Keratinocyte (primary cell): ENCODE measurements at regions not wholly inside any gene's neighbourhood (a gene's known extent, or its start where the extent isn't known, plus 50 kb on each side); places are given as distances from the start of the nearest gene placed in this dataset.

Experiments used
- DNase-seq: peaks from one replicate; pipeline ENCODE4 v3.0.0-alpha.2; 2011; ENCODE audit warnings: low read depth, missing footprints, low spot score
- FAIRE-seq: peaks from 2 replicates; lab custom pipeline; 2011; peaks lifted over from hg19 to GRCh38; lab: Jason Lieb, UNC
- H2AFZ ChIP-seq: 2 replicates; pipeline ENCODE4 v1.6.0; 2012; ENCODE audit warnings: low read length, control low read depth, inconsistent platforms; ENCODE audit not compliant: control insufficient read depth
- H3K27ac ChIP-seq: 2 replicates; pipeline ENCODE4 v1.5.1; 2011; ENCODE audit warnings: low read length; ENCODE audit not compliant: control insufficient read depth, insufficient read depth
- H3K27me3 ChIP-seq: 3 replicates; pipeline ENCODE4 v1.6.0; 2011; ENCODE audit warnings: low read length; ENCODE audit not compliant: control insufficient read depth, insufficient read depth; ENCODE audit errors: extremely low read depth
- H3K36me3 ChIP-seq, 2 experiments: 2 replicates in 1 of 2; 3 replicates in 1 of 2; pipeline ENCODE4 v1.5.1; 2011; ENCODE audit warnings: low read length in 2 of 2, mild to moderate bottlenecking in 1 of 2; ENCODE audit not compliant: control insufficient read depth in 2 of 2, insufficient read depth in 2 of 2; ENCODE audit errors: extremely low read depth in 1 of 2
- H3K4me1 ChIP-seq: 3 replicates; pipeline ENCODE4 v1.5.1; 2011; ENCODE audit warnings: low read length; ENCODE audit not compliant: control insufficient read depth, insufficient read depth; ENCODE audit errors: extremely low read depth
- H3K4me2 ChIP-seq: 3 replicates; pipeline ENCODE4 v1.6.0; 2011; ENCODE audit warnings: low read depth, low read length; ENCODE audit not compliant: control insufficient read depth, insufficient read depth; ENCODE audit errors: extremely low read depth
- H3K4me3 ChIP-seq, 3 experiments: fragments of 200-600 bp in 1 of 3; sonication (generic) in 1 of 3; 2 replicates in 2 of 3; 3 replicates in 1 of 3; pipeline ENCODE4 v1.5.1; 2011 to 2016; ENCODE audit warnings: low read length in 3 of 3, mild to moderate bottlenecking in 3 of 3, control low read depth in 2 of 3, inconsistent platforms in 1 of 3, low read depth in 1 of 3, mixed read lengths in 1 of 3, mixed run types in 1 of 3, moderate library complexity in 1 of 3; ENCODE audit not compliant: control insufficient read depth in 2 of 3, insufficient read depth in 2 of 3; ENCODE audit errors: extremely low read depth in 1 of 3
- H3K79me2 ChIP-seq: 2 replicates; pipeline ENCODE4 v1.6.0; 2012; ENCODE audit warnings: low read length; ENCODE audit not compliant: control insufficient read depth, insufficient read depth
- H3K9ac ChIP-seq: 3 replicates; pipeline ENCODE4 v1.6.0; 2011; ENCODE audit warnings: low read length; ENCODE audit not compliant: control insufficient read depth, insufficient read depth; ENCODE audit errors: extremely low read depth
- H3K9me1 ChIP-seq: 3 replicates; pipeline ENCODE4 v1.6.0; 2011; ENCODE audit warnings: low read length; ENCODE audit not compliant: control insufficient read depth, insufficient read depth; ENCODE audit errors: extremely low read depth
- H3K9me3 ChIP-seq: 2 replicates; pipeline ENCODE4 v1.5.1; 2012; ENCODE audit warnings: low read depth, low read length; ENCODE audit not compliant: control insufficient read depth
- H4K20me1 ChIP-seq: 3 replicates; pipeline ENCODE4 v1.6.0; 2011; ENCODE audit warnings: low read length; ENCODE audit not compliant: control insufficient read depth, insufficient read depth; ENCODE audit errors: extremely low read depth
- CTCF ChIP-seq, 3 experiments: IDR thresholded peaks in 1 of 3; conservative IDR thresholded peaks in 1 of 3; optimal IDR thresholded peaks in 1 of 3; 2 replicates in 2 of 3; 3 replicates in 1 of 3; pipeline versions ENCODE3 to v1.5.1; 2011; ENCODE audit warnings: low read length in 3 of 3, mild to moderate bottlenecking in 3 of 3, moderate library complexity in 2 of 3, control low read depth in 1 of 3, inconsistent platforms in 1 of 3; ENCODE audit not compliant: insufficient read depth in 2 of 3; ENCODE audit errors: extremely low read depth in 1 of 3
- EZH2 ChIP-seq: IDR thresholded peaks from one replicate; pipeline ENCODE4 v1.6.1; 2012; ENCODE audit warnings: inconsistent platforms, mild to moderate bottlenecking, low read length, moderate library complexity
- dilution Hi-C: fragments of 300-500 bp; cut with MboI; formaldehyde crosslinking; loops from one replicate; pipeline ENCODE4 v1.7.0; 2020; ENCODE audit warnings: low sequenced_read_pairs; ENCODE audit not compliant: extremely low pct_ligation_motif_present

GRCh38 chr17:33686171-33686570, 393.1 kb upstream of the ASIC2 start:
- H3K27ac ChIP-seq = no peak overlapping the region
- H3K4me1 ChIP-seq = no peaks in the 10 kb centered on the region
- FAIRE-seq (no peak), DNase-seq (no peak)
- H3K79me2 ChIP-seq = no peaks in the 10 kb centered on the region
- H3K27me3 ChIP-seq = no peaks in the 10 kb centered on the region
- H3K36me3 ChIP-seq = no peaks in the 10 kb centered on the region
- TF ChIP-seq EZH2 = no peak
- peak; percentile 44 to 51 (median 47) for TF ChIP-seq CTCF (optimal IDR thresholded peaks at IDR 0.05 in 1 of 3, IDR thresholded peaks at IDR 0.05 in 1 of 3, conservative IDR thresholded peaks at IDR 0.05 in 1 of 3; ENCODE audit: extremely low read depth in 1 of 3, insufficient read depth in 2 of 3, low read length in 3 of 3)
- no peak overlapping the region for H2AFZ ChIP-seq
- no peaks in the 10 kb centered on the region for H4K20me1 ChIP-seq
- no peaks in the 10 kb centered on the region for H3K9me1 ChIP-seq
- H3K9me3 ChIP-seq = no peaks in the 10 kb centered on the region
- no peak overlapping the region for H3K9ac ChIP-seq
- H3K4me2 ChIP-seq = no peak overlapping the region
- dilution Hi-C loops = no loop called here
- H3K4me3 ChIP-seq = no peak overlapping the region

- Histone ChIP-seq H3K79me2 (no peaks in the 10 kb centered on the region), H3K4me1 (no peaks in the 10 kb centered on the region), H3K4me3 (no peak overlapping the region), H3K9ac (no peak overlapping the region), H2AFZ (no peak overlapping the region), H4K20me1 (no peaks in the 10 kb centered on the region), H3K4me2 (no peak overlapping the region), H3K36me3 (no peaks in the 10 kb centered on the region), H3K9me1 (no peaks in the 10 kb centered on the region), H3K9me3 (no peaks in the 10 kb centered on the region), H3K27ac (no peak overlapping the region), H3K27me3 (no peaks in the 10 kb centered on the region)
- no peak for TF ChIP-seq CTCF (optimal IDR thresholded peaks at IDR 0.05 in 1 of 3, IDR thresholded peaks at IDR 0.05 in 1 of 3, conservative IDR thresholded peaks at IDR 0.05 in 1 of 3; ENCODE audit: extremely low read depth in 1 of 3, insufficient read depth in 2 of 3, low read length in 3 of 3)
- no peak for TF ChIP-seq EZH2
- no peak for DNase-seq
- no peak for FAIRE-seq
- dilution Hi-C loops = no loop called here
Measured at GRCh38 chr17:33687831-33688230, 394.7 kb upstream of the ASIC2 start.
